ENCODE measurements at regions not wholly inside any gene's neighbourhood (a gene's known extent, or its start where the extent isn't known, plus 50 kb on each side); places are given as distances from the start of the nearest gene placed in this dataset.
"Not testable (repeated sequence)": the region's sequence is repeated elsewhere in the genome, so short reads cannot be mapped to it uniquely, and the experiment has no call there.

DNA sequence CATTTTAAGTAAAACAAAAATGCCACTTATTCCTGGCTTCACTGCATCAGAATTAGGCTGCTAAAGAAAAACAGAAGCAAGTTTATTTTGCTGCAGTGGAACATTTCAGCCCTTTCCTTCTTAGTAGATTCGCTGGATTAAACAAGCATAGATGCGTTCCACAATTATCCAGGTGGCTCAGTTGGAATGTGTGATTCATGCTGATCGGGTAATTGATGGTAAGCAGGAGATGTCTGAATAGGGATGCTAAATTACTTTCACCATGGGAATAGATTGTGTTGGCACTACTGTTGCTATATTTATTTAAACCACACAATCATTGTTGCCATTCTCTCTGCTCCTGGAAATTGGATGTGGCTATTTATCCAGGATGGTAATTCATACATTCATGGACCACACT is 440.1 kb upstream of the DDI1 start:
- DNase-seq: no peak
- TF ChIP-seq POLR2A (IDR thresholded peaks at IDR 0.05; ENCODE audit: low read length) (no peak), GATA1 (IDR thresholded peaks at IDR 0.05; ENCODE audit: low read depth, low read length) (no peak)

DNA sequence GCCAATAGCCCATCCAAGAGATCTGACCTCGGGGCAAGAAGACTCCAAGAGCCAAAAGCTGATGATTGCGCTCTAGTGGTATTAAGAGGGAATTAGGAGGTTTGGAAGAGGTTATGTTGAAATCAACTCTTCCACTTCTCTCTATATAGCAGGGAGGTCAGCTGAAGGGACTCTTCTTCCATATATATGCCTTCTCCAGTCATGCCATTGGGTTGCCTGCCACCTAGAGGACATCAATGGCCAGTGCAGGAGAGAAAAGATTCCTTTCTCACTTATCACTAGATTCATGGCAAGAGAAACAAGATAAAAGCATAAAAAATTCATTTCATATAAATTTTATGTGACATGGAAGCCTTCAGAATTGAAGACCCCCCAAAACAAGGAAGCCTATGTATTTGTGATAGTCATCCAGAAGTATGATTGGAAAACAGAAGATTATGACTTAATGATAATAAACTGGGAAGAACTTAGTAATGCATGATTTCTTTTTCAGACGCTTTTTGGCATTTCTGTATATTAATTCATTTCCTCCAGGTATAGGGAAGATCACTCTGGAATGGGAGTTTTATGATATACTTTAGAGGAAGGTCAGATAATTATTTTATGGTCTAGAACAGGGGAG is 435.1 kb upstream of the DDI1 start:
- TF ChIP-seq POLR2A (IDR thresholded peaks at IDR 0.05; ENCODE audit: low read length): no peak
- no peak for TF ChIP-seq GATA1 (IDR thresholded peaks at IDR 0.05; ENCODE audit: low read depth, low read length)
- DNase-seq: peak; percentile 47 to 57

DNA sequence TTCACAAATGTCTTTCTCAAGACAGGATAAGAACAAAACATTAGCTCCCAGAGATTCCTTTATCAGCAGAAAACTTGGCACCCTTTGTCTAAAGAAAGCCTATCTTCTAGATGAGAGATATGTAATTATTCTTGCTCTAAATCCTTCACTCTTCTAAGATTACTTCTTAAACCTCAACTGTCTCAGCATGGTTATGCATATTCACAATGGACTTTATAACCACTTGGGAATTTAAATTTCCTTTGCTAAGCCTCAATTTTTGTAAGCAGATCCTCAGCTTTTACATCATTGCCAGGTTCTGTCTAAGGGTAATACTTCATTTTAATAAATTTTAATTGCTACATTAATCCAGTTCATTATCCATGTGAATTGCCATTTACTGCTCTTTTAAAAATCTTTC is 433.6 kb upstream of the DDI1 start:
- no peak for DNase-seq
- TF ChIP-seq POLR2A (IDR thresholded peaks at IDR 0.05; ENCODE audit: low read length) (no peak), GATA1 (IDR thresholded peaks at IDR 0.05; ENCODE audit: low read depth, low read length) (no peak)

DNA sequence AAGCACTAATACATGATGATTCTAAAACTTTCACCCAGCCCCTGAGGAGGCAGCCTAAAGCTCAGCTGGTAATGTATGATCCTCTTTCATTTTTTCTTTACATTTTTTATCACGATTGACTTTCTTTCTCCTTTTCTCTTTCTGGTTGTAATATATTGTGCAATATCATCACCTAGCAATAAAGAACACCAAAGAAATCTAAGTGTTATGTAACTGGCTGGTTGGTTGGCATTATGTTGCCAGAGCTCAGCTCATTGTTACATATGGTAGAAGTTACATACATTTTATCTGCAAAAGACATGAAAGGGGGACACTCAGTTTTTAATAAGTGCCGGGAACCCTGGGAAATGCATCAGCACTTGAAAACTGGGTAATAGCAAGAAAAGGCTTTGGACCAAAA is 432.1 kb upstream of the DDI1 start:
- TF ChIP-seq GATA1 (IDR thresholded peaks at IDR 0.05; ENCODE audit: low read depth, low read length) (no peak), POLR2A (IDR thresholded peaks at IDR 0.05; ENCODE audit: low read length) (no peak)
- no peak for DNase-seq

DNA sequence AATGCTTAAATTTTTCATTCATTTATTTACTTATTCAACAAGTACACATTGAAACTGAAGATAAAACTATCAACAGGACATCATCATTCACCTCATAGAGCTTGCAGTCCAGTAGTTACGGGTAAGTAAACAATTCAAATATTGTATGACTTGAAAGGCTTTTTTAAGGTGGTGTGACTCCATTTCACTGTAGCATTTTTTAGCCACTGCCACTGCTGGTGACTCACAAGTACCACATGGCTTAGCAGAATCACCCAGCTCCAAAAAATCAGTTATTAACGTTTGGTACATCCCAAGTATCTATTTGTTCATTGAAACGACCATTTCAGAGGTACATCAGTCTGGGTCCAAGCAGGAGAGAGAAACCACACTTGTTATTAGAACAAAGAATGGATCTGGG is 427.9 kb upstream of the DDI1 start:
- TF ChIP-seq POLR2A (IDR thresholded peaks at IDR 0.05; ENCODE audit: low read length) (no peak), GATA1 (IDR thresholded peaks at IDR 0.05; ENCODE audit: low read depth, low read length) (no peak)
- DNase-seq: no peak

DNA sequence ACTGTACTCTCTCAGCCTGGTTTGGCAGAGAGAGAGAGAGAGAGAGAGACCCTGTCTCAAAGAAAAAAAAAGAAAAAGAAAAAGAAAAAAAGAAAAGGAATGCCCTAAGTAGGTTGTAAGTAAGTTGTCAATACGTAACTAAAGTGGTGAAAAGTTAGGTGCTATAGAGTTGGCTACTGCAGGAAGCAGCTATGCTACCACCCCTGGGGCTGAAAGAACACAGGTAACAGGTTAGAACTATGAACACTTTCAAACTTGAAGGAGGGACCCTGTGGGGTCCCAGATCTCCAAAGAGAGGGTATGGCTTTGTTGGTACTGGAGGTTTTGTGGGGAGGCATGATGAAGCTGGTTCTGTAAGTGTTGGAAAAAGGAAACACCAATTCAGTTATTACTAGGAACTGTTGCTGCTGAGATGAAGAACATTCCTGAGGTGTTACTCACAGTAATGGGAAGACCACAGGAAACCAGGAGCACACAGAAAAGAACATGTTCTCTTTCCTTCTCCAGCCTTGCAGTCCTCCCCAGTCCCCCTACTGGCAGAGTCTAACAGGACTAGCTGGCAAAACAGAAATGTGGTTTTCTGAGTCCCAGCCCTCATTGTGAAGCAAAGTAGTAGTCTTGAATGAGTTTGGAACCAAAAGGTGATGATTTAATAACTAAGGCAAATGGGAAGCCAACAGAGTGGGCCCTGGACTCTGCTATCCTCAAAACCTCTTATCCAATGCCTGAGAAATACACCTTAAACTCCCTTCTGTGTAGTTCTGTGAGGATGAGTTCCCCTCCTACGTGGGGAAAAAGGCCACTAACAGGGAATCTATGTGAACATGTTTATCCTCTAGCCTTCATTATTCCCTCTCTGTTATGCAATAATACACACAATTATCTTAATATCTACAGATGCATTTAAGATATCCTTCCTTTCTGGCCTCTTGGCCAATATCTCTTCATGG is 427.0 kb upstream of the DDI1 start:
- TF ChIP-seq GATA1 (IDR thresholded peaks at IDR 0.05; ENCODE audit: low read depth, low read length) (no peak), POLR2A (IDR thresholded peaks at IDR 0.05; ENCODE audit: low read length) (no peak)
- no peak for DNase-seq

DNA sequence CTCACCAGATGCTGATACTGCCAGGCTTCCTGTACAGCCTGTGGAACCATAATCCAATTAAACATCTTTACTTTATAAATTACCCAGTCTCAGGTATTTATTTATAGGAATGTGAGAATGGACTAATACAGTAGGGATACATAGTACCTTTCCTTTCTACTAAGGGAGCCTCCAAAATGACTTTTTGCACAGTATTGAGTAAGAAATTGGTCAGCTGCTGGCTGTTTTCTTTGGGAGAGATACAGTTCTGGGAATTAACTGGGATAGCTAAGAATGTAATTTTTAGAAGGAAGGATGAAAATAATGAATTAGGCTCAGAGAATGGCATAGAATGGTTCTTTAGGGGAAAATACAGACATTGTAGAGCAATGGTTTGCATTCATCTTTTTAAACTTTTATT is 426.0 kb upstream of the DDI1 start:
- TF ChIP-seq POLR2A (IDR thresholded peaks at IDR 0.05; ENCODE audit: low read length) (no peak), GATA1 (IDR thresholded peaks at IDR 0.05; ENCODE audit: low read depth, low read length) (no peak)
- no peak for DNase-seq

DNA sequence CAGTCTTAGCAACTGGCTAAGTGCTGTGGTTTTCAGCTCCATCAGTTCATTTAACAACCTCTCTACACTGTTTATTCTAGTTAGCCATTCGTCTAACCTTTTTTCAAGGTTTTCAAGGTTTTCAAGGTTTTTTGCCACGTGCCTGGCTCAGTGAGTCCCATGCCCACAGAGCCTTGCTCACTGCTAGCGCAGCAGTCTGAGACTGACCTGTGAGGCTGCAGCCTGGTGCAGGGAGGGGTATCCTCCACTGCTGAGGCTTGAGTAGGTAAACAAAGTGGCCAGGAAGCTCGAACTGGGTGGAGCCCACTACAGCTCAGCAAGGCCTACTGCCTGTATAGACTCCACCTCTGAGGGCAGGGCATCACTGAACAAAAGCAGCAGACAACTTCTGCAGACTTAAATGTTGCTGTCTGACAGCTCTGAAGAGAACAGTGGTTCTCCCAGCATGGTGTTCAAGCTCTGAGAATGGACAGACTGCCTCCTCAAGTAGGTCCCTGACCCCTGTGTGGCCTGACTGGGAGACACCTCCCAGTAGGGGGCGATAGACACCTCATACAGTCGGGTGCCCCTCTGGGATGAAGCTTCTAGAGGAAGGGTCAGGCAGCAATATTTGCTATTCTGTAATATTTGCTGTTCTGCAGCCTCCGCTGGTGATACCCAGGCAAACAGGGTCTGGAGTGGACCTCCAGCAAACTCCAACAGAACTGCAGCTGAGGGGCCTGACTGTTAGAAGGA is 424.7 kb upstream of the DDI1 start:
- not testable (repeated sequence) for DNase-seq

DNA sequence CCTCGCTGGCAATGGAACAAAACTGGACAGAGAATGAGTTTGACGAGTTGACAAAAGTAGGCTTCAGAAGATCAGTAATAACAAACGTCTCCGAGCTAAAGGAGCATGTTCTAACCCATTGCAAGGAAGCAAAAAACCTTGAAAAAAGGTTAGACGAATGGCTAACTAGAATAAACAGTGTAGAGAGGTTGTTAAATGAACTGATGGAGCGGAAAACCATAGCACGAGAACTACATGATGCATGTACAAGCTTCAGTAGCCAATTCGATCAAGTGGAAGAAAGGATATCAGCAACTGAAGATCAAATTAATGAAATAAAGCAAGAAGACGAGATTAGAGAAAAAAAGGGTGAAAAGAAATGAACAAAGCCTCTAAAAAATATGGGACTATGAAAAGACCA is 424.0 kb upstream of the DDI1 start:
- not testable (repeated sequence) for DNase-seq

DNA sequence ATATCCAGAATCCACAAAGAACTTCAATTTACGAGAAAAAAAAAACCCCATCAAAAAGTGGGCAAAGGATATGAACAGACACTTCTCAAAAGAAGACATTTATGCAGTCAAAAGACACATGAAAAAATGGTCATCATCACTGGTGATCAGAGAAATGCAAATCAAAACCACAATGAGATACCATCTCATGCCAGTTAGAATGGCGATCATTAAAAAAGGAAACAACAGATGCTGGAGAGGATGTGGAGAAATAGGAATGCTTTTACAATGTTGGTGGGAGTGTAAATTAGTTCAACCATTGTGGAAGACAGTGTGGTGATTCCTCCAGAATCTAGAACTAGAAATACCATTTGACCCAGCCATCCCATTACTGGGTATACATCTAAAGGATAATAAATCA is 419.9 kb upstream of the DDI1 start:
- not testable (repeated sequence) for DNase-seq

DNA sequence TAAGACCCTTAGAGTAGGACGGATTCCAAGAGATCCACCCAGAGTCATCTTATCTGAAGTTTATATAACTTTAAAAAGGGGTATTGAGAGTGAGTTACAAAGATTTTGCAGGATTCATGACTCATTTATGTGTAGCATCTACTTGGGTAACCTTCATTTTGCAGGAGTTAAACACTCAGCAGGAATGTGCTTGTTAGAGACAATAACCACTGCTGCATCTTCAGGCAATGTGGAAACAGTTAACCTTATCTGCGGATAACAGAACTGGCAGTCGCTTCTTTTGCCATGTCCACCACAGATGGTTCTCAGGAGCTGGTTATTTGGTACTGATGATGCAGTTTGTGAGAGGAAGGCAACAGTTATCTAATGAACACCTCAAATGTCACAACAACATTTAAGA is 417.9 kb upstream of the DDI1 start:
- DNase-seq: no peak

DNA sequence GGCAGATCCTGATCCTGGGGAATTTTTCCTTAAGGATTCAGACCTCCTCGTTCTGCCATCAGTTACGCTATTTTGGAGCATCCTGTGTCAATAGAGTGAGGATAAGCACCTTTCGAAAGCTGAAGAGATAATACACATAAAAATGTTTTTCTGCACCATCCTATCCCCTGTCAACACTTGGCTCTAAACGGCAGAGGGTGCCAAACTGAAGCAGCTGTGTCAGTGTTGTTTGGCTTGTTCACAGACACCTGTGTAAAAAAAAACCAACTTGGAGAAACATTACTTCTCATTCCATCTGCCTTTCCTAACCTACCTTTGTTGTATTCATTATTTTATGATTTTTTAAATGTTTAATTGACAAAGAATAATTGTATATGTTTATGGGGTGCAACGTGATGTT is 417.0 kb upstream of the DDI1 start:
- no peak for DNase-seq
- TF ChIP-seq GATA1 (IDR thresholded peaks at IDR 0.05; ENCODE audit: low read depth, low read length): no peak
- TF ChIP-seq POLR2A (IDR thresholded peaks at IDR 0.05; ENCODE audit: low read length): no peak

More for the DNA sequence above, 417.9 kb upstream of the DDI1 start:
- TF ChIP-seq POLR2A (IDR thresholded peaks at IDR 0.05; ENCODE audit: low read length): no peak
- no peak for TF ChIP-seq GATA1 (IDR thresholded peaks at IDR 0.05; ENCODE audit: low read depth, low read length)

DNA sequence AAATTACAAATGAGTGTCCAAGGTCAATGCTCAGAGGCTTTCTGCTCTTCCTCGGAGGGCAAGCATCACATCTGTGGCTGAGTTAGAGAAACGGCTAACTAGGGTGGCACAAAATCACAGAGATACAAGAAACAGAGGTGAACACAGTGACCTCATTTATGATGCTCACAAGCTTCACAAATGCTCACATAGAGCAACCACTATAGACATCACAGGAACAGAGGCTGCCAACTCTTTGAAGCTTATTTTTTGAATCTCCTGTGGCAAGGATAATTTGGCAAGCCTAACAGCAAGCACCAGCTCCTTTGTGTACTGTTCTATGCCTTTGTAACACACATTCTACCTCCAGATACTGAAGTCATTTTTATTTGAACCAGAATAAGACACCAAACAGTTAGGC is 416.5 kb upstream of the DDI1 start:
- TF ChIP-seq GATA1 (IDR thresholded peaks at IDR 0.05; ENCODE audit: low read depth, low read length): no peak

DNA sequence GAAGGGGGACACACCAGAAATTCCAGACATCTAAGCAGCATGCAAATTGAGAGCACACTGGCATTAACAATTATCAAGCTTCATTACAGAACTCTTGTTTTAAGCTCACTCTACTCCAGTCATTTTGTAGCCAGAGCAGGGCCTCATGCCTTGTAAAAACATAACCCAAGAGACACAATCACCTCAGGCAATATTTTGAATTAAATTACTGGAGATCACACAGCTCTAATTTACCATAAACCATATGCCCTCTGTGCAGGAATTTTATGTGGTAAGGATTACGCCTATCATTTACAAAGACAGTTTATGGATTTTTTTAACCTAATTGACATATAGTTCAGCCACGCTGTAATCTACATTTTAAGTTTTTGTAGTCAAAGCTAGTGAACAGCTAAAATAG is 414.1 kb upstream of the DDI1 start:
- no peak for TF ChIP-seq POLR2A (IDR thresholded peaks at IDR 0.05; ENCODE audit: low read length)
- no peak for TF ChIP-seq GATA1 (IDR thresholded peaks at IDR 0.05; ENCODE audit: low read depth, low read length)
- no peak for DNase-seq

More for the DNA sequence above, 416.5 kb upstream of the DDI1 start:
- no peak for DNase-seq

DNA sequence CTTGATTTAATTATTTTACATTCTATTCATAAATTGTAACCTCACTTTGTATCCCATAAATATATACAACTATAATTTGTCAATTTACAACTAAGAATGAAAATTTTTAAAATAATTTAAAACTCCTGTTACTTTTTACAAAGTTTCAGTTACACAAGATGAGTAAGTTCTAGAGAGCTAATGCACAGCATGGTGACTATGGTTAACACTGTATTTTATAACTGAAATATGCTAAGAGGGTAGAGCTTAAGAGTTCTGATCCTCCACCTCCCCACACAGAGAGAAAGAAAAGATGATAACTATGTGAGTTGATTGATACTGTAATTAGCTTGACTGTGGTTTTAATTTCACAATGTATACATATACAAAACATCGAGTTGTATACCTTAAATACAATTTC is 412.5 kb upstream of the DDI1 start:
- DNase-seq: no peak

More for the DNA sequence above, 412.5 kb upstream of the DDI1 start:
- TF ChIP-seq GATA1 (IDR thresholded peaks at IDR 0.05; ENCODE audit: low read depth, low read length) (no peak), POLR2A (IDR thresholded peaks at IDR 0.05; ENCODE audit: low read length) (no peak)
